Tibial nerve (tissue), 4 donors: ENCODE measurements at regions not wholly inside any gene's neighbourhood (a gene's known extent, or its start where the extent isn't known, plus 50 kb on each side); places are given as distances from the start of the nearest gene placed in this dataset.

ENCODE experiments used
- DNase-seq, 2 donors: peaks; one replicate each; pipeline ENCODE4 v3.0.0-alpha.2; 2019; ENCODE audit warnings: low spot score in 2 of 2
- H3K27ac ChIP-seq, 4 donors: fragments of 200-600 bp; sonication (generic) in 3 of 4; one replicate each; pipeline ENCODE4 v1.5.1; 2017 to 2019; ENCODE audit warnings: mild to moderate bottlenecking in 1 of 4
- H3K27me3 ChIP-seq, 2 donors: fragments of 200-600 bp; sonication (generic) in 1 of 2; one replicate each; pipeline versions ENCODE4 v1.5.1 to v1.6.0; 2017 to 2019
- H3K36me3 ChIP-seq, 3 donors: fragments of 200-600 bp; sonication (generic); one replicate each; pipeline ENCODE4 v1.5.1; 2018 to 2019
- H3K4me1 ChIP-seq, 4 donors: fragments of 200-600 bp; sonication (generic) in 3 of 4; one replicate each; pipeline ENCODE4 v1.5.1; 2017 to 2019
- H3K4me3 ChIP-seq, 4 donors: fragments of 200-600 bp; sonication (generic) in 3 of 4; one replicate each; pipeline ENCODE4 v1.5.1; 2017 to 2019; ENCODE audit warnings: mild to moderate bottlenecking in 1 of 4, moderate library complexity in 1 of 4
- H3K9me3 ChIP-seq, 4 donors: fragments of 200-600 bp; sonication (generic) in 3 of 4; one replicate each; pipeline ENCODE4 v1.5.1; 2017 to 2019
- EP300 ChIP-seq, 2 donors: sonication (generic); formaldehyde crosslinking; IDR thresholded peaks; one replicate each; pipeline ENCODE4 v1.6.1; 2017; ENCODE audit warnings: antibody characterized with exemption in 2 of 2, mild to moderate bottlenecking in 1 of 2
- POLR2A ChIP-seq, 2 donors: fragments of 450-650 bp; IDR thresholded peaks; one replicate each; pipeline ENCODE4 v1.6.1; 2017; ENCODE audit warnings: antibody characterized with exemption in 2 of 2, mild to moderate bottlenecking in 2 of 2, moderate library complexity in 2 of 2
- WGBS, 2 donors: methylation state at CpG; one replicate each; pipeline ENCODE4 v1.1.5; 2018; 5-methylcytosine and 5-hydroxymethylcytosine counted together
- TF ChIP-seq, protein P1 (sequence below), 5 experiments: fragments of 200-600 bp in 3 of 5; fragments of 450-650 bp in 2 of 5; sonication (generic) in 3 of 5; IDR thresholded peaks; one replicate each; pipeline ENCODE4 v1.5.1; 2016 to 2019; ENCODE audit warnings: antibody characterized with exemption in 5 of 5, mild to moderate bottlenecking in 3 of 5, moderate library complexity in 2 of 5

- Histone ChIP-seq H3K9me3 (no peaks in the 10 kb centered on the region), H3K27me3 (no peaks in the 10 kb centered on the region), H3K27ac (no peak overlapping the region), H3K4me1 (no peaks in the 10 kb centered on the region), H3K4me3 (no peak overlapping the region), H3K36me3 (no peaks in the 10 kb centered on the region)
- 90% methylated on average over 2 of the region's 2 CpGs for WGBS, 2 donors
- DNase-seq: no peak
- no peak for TF ChIP-seq POLR2A (IDR thresholded peaks at IDR 0.05)
Observed at GRCh38 chr4:110878413-110878812, 255.5 kb upstream of the PITX2 start.

DNA sequence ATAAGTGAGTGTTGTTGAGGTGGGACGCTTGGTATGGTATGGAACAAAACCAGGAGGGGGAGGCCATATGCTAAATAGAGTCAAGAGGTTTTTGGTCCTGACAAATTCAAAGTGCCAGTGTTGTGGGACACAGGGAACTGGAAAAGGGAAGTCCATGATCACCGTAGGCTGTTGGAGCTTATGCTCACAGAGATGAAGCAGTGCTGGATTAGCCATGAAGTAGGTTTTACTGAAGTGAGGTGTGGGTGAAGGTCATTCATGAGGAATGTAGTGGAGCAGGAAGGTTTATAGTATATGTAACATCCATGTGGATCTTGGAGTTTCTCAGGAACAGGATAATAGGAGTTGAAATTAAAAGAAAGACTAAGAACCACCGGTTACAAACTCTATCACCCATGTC lies 256.1 kb upstream of the PITX2 start:
- no peak for TF ChIP-seq EP300 (IDR thresholded peaks at IDR 0.05)
- TF ChIP-seq POLR2A (IDR thresholded peaks at IDR 0.05): no peak
- TF ChIP-seq, protein P1, sequence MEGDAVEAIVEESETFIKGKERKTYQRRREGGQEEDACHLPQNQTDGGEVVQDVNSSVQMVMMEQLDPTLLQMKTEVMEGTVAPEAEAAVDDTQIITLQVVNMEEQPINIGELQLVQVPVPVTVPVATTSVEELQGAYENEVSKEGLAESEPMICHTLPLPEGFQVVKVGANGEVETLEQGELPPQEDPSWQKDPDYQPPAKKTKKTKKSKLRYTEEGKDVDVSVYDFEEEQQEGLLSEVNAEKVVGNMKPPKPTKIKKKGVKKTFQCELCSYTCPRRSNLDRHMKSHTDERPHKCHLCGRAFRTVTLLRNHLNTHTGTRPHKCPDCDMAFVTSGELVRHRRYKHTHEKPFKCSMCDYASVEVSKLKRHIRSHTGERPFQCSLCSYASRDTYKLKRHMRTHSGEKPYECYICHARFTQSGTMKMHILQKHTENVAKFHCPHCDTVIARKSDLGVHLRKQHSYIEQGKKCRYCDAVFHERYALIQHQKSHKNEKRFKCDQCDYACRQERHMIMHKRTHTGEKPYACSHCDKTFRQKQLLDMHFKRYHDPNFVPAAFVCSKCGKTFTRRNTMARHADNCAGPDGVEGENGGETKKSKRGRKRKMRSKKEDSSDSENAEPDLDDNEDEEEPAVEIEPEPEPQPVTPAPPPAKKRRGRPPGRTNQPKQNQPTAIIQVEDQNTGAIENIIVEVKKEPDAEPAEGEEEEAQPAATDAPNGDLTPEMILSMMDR (IDR thresholded peaks at IDR 0.05): no peak
- Histone ChIP-seq H3K36me3 (no peaks in the 10 kb centered on the region), H3K4me1 (no peaks in the 10 kb centered on the region), H3K4me3 (no peak overlapping the region), H3K9me3 (no peaks in the 10 kb centered on the region), H3K27ac (no peak overlapping the region), H3K27me3 (no peaks in the 10 kb centered on the region)
- DNase-seq: no peak
- WGBS, 2 donors: 82 to 83% methylated on average over 3 of the region's 3 CpGs

GRCh38 chr4:110886270-110886669 lies 263.4 kb upstream of the PITX2 start:
- H3K27me3 ChIP-seq: no peaks in the 10 kb centered on the region
- TF ChIP-seq EP300 (IDR thresholded peaks at IDR 0.05): no peak
- DNase-seq: no peak
- H3K27ac ChIP-seq: no peak overlapping the region
- H3K36me3 ChIP-seq: no peaks in the 10 kb centered on the region
- no peaks in the 10 kb centered on the region for H3K9me3 ChIP-seq
- H3K4me3 ChIP-seq: no peak overlapping the region
- H3K4me1 ChIP-seq: no peaks in the 10 kb centered on the region
- 90 to 92% methylated on average over 6 of the region's 6 CpGs for WGBS, 2 donors

- Histone ChIP-seq H3K27me3 (no peaks in the 10 kb centered on the region), H3K4me1 (no peaks in the 10 kb centered on the region), H3K4me3 (no peak overlapping the region), H3K36me3 (no peaks in the 10 kb centered on the region), H3K9me3 (peaks cover 0 to 3% (median 0%) of the 10 kb centered on the region in 4 donors), H3K27ac (no peak overlapping the region)
- 92 to 94% methylated on average over 8 of the region's 8 CpGs for WGBS, 2 donors
- TF ChIP-seq POLR2A (IDR thresholded peaks at IDR 0.05) (no peak), EP300 (IDR thresholded peaks at IDR 0.05) (no peak)
- TF ChIP-seq, protein P1 (IDR thresholded peaks at IDR 0.05): no peak
- no peak for DNase-seq
Observed at GRCh38 chr4:110886856-110887255, 264.0 kb upstream of the PITX2 start.

DNA sequence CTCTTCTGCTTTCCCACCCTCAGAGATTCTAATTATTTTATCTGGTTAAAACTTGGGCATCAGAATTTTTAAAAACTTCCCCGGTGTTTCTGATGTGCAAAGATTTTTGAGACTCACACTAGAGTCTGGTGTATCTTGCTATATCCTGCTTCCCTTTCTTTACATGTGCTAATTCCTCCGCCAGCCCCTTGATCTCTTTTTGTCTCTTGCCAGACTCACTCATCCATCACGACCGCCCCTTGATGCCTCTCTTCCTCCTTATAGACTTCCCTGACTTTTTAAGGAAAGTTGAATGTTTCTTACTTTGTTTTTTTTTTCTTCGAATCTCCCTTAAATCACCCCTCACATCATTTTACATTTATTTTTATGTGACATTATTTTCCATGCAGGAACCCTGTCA lies 274.9 kb upstream of the PITX2 start:
- Histone ChIP-seq H3K27ac (no peak overlapping the region), H3K4me1 (peaks cover 0 to 11% (median 0%) of the 10 kb centered on the region in 4 donors), H3K36me3 (no peaks in the 10 kb centered on the region), H3K27me3 (no peaks in the 10 kb centered on the region), H3K9me3 (no peaks in the 10 kb centered on the region), H3K4me3 (no peak overlapping the region)
- 54 to 65% methylated on average over 5 of the region's 5 CpGs for WGBS, 2 donors
- no peak for DNase-seq
- TF ChIP-seq, protein P1 (IDR thresholded peaks at IDR 0.05): no peak
- TF ChIP-seq EP300 (IDR thresholded peaks at IDR 0.05) (no peak), POLR2A (IDR thresholded peaks at IDR 0.05) (no peak)

DNA sequence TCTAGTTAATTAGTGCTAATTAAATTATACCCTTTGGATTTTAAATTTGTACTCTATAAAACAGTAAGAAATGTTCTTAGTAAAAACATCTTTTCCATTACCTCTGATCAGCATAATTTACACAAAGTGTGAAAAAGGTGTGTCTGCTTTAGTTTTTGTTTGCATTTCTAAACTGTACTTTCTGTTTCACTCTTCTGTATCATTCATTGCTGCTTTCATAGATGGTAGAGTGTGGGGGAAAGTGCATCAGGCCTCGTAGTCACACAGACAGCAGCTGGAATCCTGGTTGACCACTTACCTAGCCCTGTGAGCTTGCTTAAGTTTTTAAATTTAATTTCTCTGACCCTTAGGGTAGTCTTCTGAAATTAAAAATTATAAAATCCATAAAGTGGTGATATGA lies 275.4 kb upstream of the PITX2 start:
- H3K4me3 ChIP-seq: no peak overlapping the region
- TF ChIP-seq POLR2A (IDR thresholded peaks at IDR 0.05) (no peak), EP300 (IDR thresholded peaks at IDR 0.05) (no peak)
- TF ChIP-seq, protein P1 (IDR thresholded peaks at IDR 0.05): no peak
- no peaks in the 10 kb centered on the region for H3K27me3 ChIP-seq
- H3K27ac ChIP-seq: no peak overlapping the region
- H3K4me1 ChIP-seq: peaks cover 0 to 11% (median 0%) of the 10 kb centered on the region in 4 donors
- no peak for DNase-seq
- 79 to 85% methylated on average over 1 of the region's 1 CpG for whole genome bisulfite sequencing, 2 donors
- no peaks in the 10 kb centered on the region for H3K9me3 ChIP-seq
- H3K36me3 ChIP-seq: no peaks in the 10 kb centered on the region
